Kidney (tissue), 13 donors: ENCODE measurements at regions not wholly inside any gene's neighbourhood (a gene's known extent, or its start where the extent isn't known, plus 50 kb on each side); places are given as distances from the start of the nearest gene placed in this dataset.

Experiments
- DNase-seq, 5 donors: peaks; one replicate each; pipeline ENCODE4 v3.0.0-alpha.2; 2013 to 2020
- FAIRE-seq: peaks from 2 replicates; lab custom pipeline; 2012; peaks lifted over from hg19 to GRCh38; lab: Jason Lieb, UNC
- H3K27ac ChIP-seq, 2 donors: one replicate each; pipeline ENCODE4 v1.7.0; 2013; ENCODE audit warnings: low read depth in 2 of 2, low read length in 2 of 2, inconsistent platforms in 1 of 2
- H3K27me3 ChIP-seq: one replicate; pipeline ENCODE4 v1.7.1; 2013; ENCODE audit warnings: low read length, inconsistent platforms; ENCODE audit not compliant: control insufficient read depth, insufficient read depth
- H3K36me3 ChIP-seq, 3 donors: one replicate each; pipeline versions ENCODE4 v1.7.0 to v1.7.1; 2013; ENCODE audit warnings: low read length in 3 of 3, control low read depth in 1 of 3, inconsistent platforms in 1 of 3; ENCODE audit not compliant: insufficient read depth in 3 of 3, control insufficient read depth in 2 of 3
- H3K4me1 ChIP-seq, 3 donors: one replicate each; pipeline versions ENCODE4 v1.7.0 to v1.7.1; 2013; ENCODE audit warnings: low read length in 3 of 3, inconsistent platforms in 1 of 3, low read depth in 1 of 3; ENCODE audit not compliant: control insufficient read depth in 2 of 3, insufficient read depth in 2 of 3
- H3K4me3 ChIP-seq, 3 donors: one replicate each; pipeline versions ENCODE4 v1.7.0 to v1.8.1; 2013; ENCODE audit warnings: low read length in 3 of 3, control low read depth in 1 of 3, inconsistent platforms in 1 of 3
- H3K9ac ChIP-seq, 3 donors: one replicate each; pipeline versions ENCODE4 v1.7.0 to v1.7.1; 2013; ENCODE audit warnings: low read length in 3 of 3, control low read depth in 1 of 3, inconsistent platforms in 1 of 3
- H3K9me3 ChIP-seq, 3 donors: one replicate each; pipeline versions ENCODE4 v1.7.0 to v1.7.1; 2013; ENCODE audit warnings: low read length in 3 of 3, control low read depth in 1 of 3, inconsistent platforms in 1 of 3; ENCODE audit not compliant: control insufficient read depth in 2 of 3, insufficient read depth in 1 of 3
- CTCF ChIP-seq: IDR thresholded peaks from 3 replicates; pipeline ENCODE4 v1.5.1; 2012; ENCODE audit warnings: mild to moderate bottlenecking, moderate library complexity, borderline replicate concordance; ENCODE audit not compliant: insufficient read depth; ENCODE audit errors: extremely low read depth
- intact Hi-C: fragments of 100-400 bp; cut with DNase I; formaldehyde crosslinking; loops from one replicate; pipeline ENCODE4 v1.11.1; 2022
- donor health status: control.
- donor health status: control.
- donor health status: control.
- donor health status: control.
- donor health status: control.
- donor health status: DM: yes; HTN: yes; CAD: no.
- donor health status: Normal renal cell carcinoma (clear cell type).

- no peaks in the 10 kb centered on the region for H3K9me3 ChIP-seq
- intact Hi-C loops, result no loop called here
- no peaks in the 10 kb centered on the region for H3K36me3 ChIP-seq
- no peak for FAIRE-seq
- no peaks in the 10 kb centered on the region for H3K27me3 ChIP-seq
- no peaks in the 10 kb centered on the region for H3K4me1 ChIP-seq
- H3K9ac ChIP-seq, result no peak overlapping the region
- peak in 2 of 5 donors; percentile 5 to 11 for DNase-seq
- no peak for TF ChIP-seq CTCF
- H3K27ac ChIP-seq, result no peak overlapping the region
- no peak overlapping the region for H3K4me3 ChIP-seq
These were observed 488.0 kb downstream of the EIPR1 start for GRCh38 chr2:2889646-2890045.

GRCh38 chr2:2889141-2889540 is 488.5 kb downstream of the EIPR1 start:
- H3K27ac ChIP-seq, result no peak overlapping the region
- intact Hi-C loops, result no loop called here
- H3K4me3 ChIP-seq, result no peak overlapping the region
- no peaks in the 10 kb centered on the region for H3K36me3 ChIP-seq
- DNase-seq (no peak), FAIRE-seq (no peak)
- no peak overlapping the region for H3K9ac ChIP-seq
- H3K4me1 ChIP-seq, result no peaks in the 10 kb centered on the region
- H3K9me3 ChIP-seq, result no peaks in the 10 kb centered on the region
- no peak for TF ChIP-seq CTCF
- H3K27me3 ChIP-seq, result no peaks in the 10 kb centered on the region

- DNase-seq (peak in 1 of 5 donors; percentile 13), FAIRE-seq (no peak)
- Histone ChIP-seq H3K4me1 (no peaks in the 10 kb centered on the region), H3K36me3 (no peaks in the 10 kb centered on the region), H3K4me3 (no peak overlapping the region), H3K27me3 (no peaks in the 10 kb centered on the region), H3K9me3 (peaks cover 0 to 3% (median 0%) of the 10 kb centered on the region in 3 donors), H3K27ac (no peak overlapping the region), H3K9ac (no peak overlapping the region)
- intact Hi-C loops, result no loop called here
- no peak for TF ChIP-seq CTCF
These were observed 489.7 kb downstream of the EIPR1 start for GRCh38 chr2:2887772-2888387.

GRCh38 chr2:2886922-2887321 is 490.7 kb downstream of the EIPR1 start:
- FAIRE-seq, result no peak
- intact Hi-C loops, result no loop called here
- no peaks in the 10 kb centered on the region for H3K36me3 ChIP-seq
- H3K4me1 ChIP-seq, result no peaks in the 10 kb centered on the region
- H3K27me3 ChIP-seq, result no peaks in the 10 kb centered on the region
- H3K9ac ChIP-seq, result no peak overlapping the region
- no peak overlapping the region for H3K27ac ChIP-seq
- peaks cover 0 to 5% (median 0%) of the 10 kb centered on the region in 3 donors for H3K9me3 ChIP-seq
- TF ChIP-seq CTCF, result no peak
- DNase-seq, result peak in 1 of 5 donors; percentile 9
- no peak overlapping the region for H3K4me3 ChIP-seq
